Astrocyte of the spinal cord (primary cell): ENCODE measurements at regions not wholly inside any gene's neighbourhood (a gene's known extent, or its start where the extent isn't known, plus 50 kb on each side); places are given as distances from the start of the nearest gene placed in this dataset.
A peak's percentile ranks its signal among the peaks of the same experiment; 100 is the strongest.

Experiments used
- DNase-seq: peaks from one replicate; pipeline ENCODE4 v3.0.0; 2011; ENCODE audit warnings: low read depth, low spot score
- H3K4me3 ChIP-seq: 2 replicates; pipeline ENCODE4 v1.5.1; 2011; ENCODE audit warnings: low read depth, mild to moderate bottlenecking, low read length, moderate library complexity
- in situ Hi-C: cut with HindIII; loops from 2 replicates; pipeline ENCODE4 v1.10.0; 2017; ENCODE audit warnings: low sequenced_read_pairs
- TF ChIP-seq, protein P1 (sequence below): IDR thresholded peaks from 2 replicates; pipeline ENCODE4 v1.5.1; 2012; ENCODE audit warnings: low read depth, mild to moderate bottlenecking, low read length, inconsistent platforms

GRCh38 chr7:35987016-35987415, 166.0 kb upstream of the EEPD1 start:
- TF ChIP-seq, protein P1, sequence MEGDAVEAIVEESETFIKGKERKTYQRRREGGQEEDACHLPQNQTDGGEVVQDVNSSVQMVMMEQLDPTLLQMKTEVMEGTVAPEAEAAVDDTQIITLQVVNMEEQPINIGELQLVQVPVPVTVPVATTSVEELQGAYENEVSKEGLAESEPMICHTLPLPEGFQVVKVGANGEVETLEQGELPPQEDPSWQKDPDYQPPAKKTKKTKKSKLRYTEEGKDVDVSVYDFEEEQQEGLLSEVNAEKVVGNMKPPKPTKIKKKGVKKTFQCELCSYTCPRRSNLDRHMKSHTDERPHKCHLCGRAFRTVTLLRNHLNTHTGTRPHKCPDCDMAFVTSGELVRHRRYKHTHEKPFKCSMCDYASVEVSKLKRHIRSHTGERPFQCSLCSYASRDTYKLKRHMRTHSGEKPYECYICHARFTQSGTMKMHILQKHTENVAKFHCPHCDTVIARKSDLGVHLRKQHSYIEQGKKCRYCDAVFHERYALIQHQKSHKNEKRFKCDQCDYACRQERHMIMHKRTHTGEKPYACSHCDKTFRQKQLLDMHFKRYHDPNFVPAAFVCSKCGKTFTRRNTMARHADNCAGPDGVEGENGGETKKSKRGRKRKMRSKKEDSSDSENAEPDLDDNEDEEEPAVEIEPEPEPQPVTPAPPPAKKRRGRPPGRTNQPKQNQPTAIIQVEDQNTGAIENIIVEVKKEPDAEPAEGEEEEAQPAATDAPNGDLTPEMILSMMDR = no peak
- in situ Hi-C loops = loop anchor here (25.0 kb wide), 1 partner anchor 325 kb away; no protein-coding TSS in a partner anchor
- DNase-seq = no peak
- no peak overlapping the region for H3K4me3 ChIP-seq

- in situ Hi-C loops = loop anchor here (25.0 kb wide), 1 partner anchor 324 kb away; no protein-coding TSS in a partner anchor
- DNase-seq = no peak
- TF ChIP-seq, protein P1 = no peak
- H3K4me3 ChIP-seq = no peak overlapping the region
These were observed 164.9 kb upstream of the EEPD1 start for GRCh38 chr7:35988105-35988504.

DNA sequence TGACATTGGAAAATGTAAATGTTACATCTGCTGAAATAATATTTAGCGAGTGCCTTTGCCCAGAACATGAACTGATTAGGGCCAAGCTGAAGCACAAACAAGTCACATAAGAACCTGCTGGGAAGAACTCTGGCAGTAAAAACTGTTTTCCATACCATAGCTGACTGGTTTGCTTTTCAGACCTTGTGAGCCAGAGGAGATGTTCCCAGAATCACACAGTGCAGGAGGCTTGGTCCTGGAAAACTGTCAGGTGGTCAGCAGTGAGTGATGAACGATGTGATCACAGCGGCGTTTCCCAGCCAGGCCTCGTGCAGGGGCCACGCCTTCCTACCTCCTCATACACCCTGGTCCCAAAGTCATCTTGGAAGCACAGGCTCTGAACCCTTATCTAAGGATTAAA, 164.2 kb upstream of the EEPD1 start:
- in situ Hi-C loops = loop anchor here (25.0 kb wide), 1 partner anchor 323 kb away; no protein-coding TSS in a partner anchor
- TF ChIP-seq, protein P1 = no peak
- DNase-seq = peak; percentile 5
- no peak overlapping the region for H3K4me3 ChIP-seq

DNA sequence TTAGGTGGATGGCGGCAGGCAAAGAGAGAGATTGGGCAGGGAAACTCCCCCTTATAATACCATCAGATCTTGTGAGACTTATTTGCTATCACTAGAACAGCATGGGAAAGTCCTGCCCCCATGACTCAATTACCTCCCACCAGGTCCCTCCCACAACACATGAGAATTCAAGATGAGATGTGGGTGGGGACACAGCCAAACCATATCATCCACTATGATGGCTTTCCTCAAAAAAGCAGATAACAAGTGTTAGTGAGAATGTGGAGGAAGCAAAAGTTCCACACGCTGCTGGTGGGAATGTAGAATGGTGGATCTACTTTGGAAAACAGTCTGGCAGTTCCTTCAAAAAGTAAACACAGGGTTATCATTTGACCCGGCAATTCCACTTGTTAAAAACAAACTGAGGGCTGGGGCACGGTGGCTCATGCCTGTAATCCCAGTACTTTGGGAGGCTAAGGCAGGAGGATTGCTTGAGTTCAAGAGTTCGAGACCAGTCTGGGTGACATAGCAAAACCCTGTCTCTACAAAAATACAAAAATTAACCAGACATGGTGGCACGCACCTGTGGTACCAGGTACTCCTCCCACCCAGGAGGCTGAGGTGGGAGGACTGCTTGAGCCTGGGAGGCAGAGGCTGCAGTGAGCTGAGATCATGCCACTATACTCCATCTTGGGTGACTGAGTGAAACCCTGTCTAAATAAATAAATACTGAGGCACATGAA, 161.4 kb upstream of the EEPD1 start:
- in situ Hi-C loops = loop anchor here (25.0 kb wide), 1 partner anchor 321 kb away; no protein-coding TSS in a partner anchor
- no peak overlapping the region for H3K4me3 ChIP-seq
- DNase-seq = no peak
- TF ChIP-seq, protein P1 = no peak

GRCh38 chr7:35992436-35992835, 160.6 kb upstream of the EEPD1 start:
- H3K4me3 ChIP-seq = no peak overlapping the region
- no peak for DNase-seq
- in situ Hi-C loops = loop anchor here (25.0 kb wide), 1 partner anchor 320 kb away; no protein-coding TSS in a partner anchor
- TF ChIP-seq, protein P1 = no peak

DNA sequence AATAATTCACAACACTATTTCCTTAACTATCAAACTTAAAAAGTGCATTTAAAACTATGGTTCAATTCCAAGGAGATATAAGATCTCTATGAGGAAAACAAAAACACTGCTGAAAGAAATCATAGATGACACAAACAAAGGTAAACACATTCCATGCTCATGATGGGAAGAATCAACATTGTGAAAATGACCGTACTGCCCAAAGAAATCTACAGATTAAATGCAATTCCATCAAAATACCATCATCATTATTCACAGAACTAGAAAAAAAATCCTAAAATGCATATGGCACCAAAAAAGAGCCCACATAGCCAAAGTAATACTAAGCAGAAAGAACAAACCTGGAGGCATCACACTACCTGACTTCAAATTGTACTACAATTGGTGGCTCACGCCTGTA, 159.9 kb upstream of the EEPD1 start:
- no peak for DNase-seq
- in situ Hi-C loops = loop anchor here (25.0 kb wide), 1 partner anchor 319 kb away; no protein-coding TSS in a partner anchor
- TF ChIP-seq, protein P1 = no peak

More for the DNA sequence above, 159.9 kb upstream of the EEPD1 start:
- no peak overlapping the region for H3K4me3 ChIP-seq
